B cell (primary cell): ENCODE measurements at regions not wholly inside any gene's neighbourhood (a gene's known extent, or its start where the extent isn't known, plus 50 kb on each side); places are given as distances from the start of the nearest gene placed in this dataset.

Source experiments
- EZH2 ChIP-seq: IDR thresholded peaks from 2 replicates; pipeline ENCODE4 v1.6.1; 2012; ENCODE audit warnings: borderline replicate concordance, low read depth, mild to moderate bottlenecking, moderate library complexity, low read length; ENCODE audit not compliant: insufficient read depth, poor library complexity, severe bottlenecking
- TF ChIP-seq, protein P1 (sequence below): fragments of 200-600 bp; IDR thresholded peaks from one replicate; pipeline ENCODE4 v1.8.0; 2022; ENCODE audit warnings: antibody characterized with exemption, mild to moderate bottlenecking

DNA sequence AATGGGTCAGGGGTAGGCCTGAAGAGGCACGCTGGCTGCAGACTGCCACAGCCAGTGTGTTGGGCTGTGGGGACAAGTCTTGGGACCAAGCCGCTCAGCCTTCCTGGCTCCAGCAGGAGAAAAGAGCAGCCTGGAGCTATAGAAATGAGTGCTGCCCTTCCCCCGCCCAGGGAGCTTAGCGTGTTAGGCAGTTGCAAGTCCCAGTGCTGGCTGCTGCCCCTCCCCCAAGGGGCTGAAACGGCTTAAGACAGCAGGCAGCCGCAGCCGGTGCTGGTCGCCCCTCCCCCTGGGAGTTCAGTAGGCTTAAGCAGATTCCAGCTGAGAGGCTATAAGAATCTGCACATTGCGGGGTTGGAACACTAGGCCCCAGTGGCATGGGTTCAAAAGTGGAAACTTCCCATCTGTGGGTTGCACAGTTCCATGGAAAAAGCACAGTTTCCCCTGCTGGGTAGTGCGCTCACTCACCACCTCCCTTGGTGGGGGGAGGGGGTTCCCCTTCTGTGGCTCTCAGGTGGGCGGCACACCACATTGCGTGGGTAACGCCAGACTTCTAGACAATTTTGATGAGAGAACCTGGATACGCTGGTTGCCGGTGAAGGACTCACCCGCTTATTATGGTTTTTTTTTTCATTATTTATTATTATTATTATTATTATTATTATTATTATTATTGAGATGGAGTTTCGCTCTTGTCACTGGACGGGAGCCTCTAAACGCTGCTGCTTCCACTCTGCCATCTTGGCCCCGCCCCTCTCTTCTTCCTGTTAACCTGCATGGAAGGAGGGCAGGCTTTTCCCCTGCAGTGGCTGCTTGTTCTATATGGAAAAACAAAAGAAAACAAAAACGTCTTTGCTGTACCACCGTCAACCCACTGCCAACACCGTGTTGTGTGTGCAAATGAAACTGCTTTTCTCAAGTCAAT, 151.1 kb downstream of the CXCL12 start:
- TF ChIP-seq, protein P1, sequence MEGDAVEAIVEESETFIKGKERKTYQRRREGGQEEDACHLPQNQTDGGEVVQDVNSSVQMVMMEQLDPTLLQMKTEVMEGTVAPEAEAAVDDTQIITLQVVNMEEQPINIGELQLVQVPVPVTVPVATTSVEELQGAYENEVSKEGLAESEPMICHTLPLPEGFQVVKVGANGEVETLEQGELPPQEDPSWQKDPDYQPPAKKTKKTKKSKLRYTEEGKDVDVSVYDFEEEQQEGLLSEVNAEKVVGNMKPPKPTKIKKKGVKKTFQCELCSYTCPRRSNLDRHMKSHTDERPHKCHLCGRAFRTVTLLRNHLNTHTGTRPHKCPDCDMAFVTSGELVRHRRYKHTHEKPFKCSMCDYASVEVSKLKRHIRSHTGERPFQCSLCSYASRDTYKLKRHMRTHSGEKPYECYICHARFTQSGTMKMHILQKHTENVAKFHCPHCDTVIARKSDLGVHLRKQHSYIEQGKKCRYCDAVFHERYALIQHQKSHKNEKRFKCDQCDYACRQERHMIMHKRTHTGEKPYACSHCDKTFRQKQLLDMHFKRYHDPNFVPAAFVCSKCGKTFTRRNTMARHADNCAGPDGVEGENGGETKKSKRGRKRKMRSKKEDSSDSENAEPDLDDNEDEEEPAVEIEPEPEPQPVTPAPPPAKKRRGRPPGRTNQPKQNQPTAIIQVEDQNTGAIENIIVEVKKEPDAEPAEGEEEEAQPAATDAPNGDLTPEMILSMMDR = no peak
- TF ChIP-seq EZH2 = no peak
